ENCODE measurements at regions not wholly inside any gene's neighbourhood (a gene's known extent, or its start where the extent isn't known, plus 50 kb on each side); places are given as distances from the start of the nearest gene placed in this dataset.

DNA sequence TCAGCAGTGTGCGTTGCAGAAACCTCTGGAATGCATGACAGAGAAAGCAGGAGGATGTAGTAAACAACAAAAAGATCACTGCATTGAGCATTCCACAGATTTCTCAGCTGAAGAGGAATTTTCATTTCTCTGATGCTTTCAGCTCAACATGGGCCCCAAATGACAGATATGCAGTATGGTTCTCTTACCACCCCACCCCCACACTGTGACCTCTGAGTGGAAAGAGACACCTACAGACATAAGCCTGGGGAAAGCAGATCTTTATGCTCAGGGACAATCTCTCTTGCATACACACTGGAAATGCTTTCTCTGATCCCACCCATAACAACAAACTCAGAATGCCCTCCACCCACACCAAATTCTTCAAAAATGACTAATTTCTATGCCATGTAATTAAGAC is 983.7 kb upstream of the LCORL start:
- TF ChIP-seq, protein P1, sequence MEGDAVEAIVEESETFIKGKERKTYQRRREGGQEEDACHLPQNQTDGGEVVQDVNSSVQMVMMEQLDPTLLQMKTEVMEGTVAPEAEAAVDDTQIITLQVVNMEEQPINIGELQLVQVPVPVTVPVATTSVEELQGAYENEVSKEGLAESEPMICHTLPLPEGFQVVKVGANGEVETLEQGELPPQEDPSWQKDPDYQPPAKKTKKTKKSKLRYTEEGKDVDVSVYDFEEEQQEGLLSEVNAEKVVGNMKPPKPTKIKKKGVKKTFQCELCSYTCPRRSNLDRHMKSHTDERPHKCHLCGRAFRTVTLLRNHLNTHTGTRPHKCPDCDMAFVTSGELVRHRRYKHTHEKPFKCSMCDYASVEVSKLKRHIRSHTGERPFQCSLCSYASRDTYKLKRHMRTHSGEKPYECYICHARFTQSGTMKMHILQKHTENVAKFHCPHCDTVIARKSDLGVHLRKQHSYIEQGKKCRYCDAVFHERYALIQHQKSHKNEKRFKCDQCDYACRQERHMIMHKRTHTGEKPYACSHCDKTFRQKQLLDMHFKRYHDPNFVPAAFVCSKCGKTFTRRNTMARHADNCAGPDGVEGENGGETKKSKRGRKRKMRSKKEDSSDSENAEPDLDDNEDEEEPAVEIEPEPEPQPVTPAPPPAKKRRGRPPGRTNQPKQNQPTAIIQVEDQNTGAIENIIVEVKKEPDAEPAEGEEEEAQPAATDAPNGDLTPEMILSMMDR (IDR thresholded peaks at IDR 0.05; ENCODE audit: low read depth, low read length, poor library complexity, severe bottlenecking), result no peak
- no peak for TF ChIP-seq EZH2phosphoT487 (IDR thresholded peaks at IDR 0.05; ENCODE audit: borderline replicate concordance, low read length)

Measured in DOHH2 (cell line).